GM21786 (cell line): ENCODE measurements at regions not wholly inside any gene's neighbourhood (a gene's known extent, or its start where the extent isn't known, plus 50 kb on each side); places are given as distances from the start of the nearest gene placed in this dataset.

Experiments
- ATAC-seq: cut with Tn5 transposase; IDR thresholded peaks from one replicate; pipeline ENCODE4 v1.9.1; 2021; ENCODE audit not compliant: unreplicated experiment

DNA sequence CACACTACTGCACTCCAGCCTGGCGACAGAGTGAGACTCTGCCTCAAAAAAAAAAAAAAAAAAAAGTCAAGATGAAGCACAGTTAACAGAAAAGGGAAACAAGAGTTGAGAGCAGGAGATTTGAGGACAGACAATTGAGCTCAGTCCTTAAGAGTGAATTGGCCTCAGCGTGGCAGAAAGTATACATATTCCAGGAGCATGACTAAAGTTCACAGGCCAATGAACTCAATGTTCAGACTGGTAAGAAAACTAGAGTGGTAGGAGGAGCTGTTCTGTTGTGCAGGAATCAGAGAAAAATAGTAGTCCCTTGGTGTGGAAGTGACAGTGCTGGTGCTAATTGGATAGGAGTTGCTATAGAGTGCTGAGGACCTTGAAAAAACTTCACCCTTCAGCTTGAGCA, 60.0 kb downstream of the NRN1 start:
- no peak for ATAC-seq

DNA sequence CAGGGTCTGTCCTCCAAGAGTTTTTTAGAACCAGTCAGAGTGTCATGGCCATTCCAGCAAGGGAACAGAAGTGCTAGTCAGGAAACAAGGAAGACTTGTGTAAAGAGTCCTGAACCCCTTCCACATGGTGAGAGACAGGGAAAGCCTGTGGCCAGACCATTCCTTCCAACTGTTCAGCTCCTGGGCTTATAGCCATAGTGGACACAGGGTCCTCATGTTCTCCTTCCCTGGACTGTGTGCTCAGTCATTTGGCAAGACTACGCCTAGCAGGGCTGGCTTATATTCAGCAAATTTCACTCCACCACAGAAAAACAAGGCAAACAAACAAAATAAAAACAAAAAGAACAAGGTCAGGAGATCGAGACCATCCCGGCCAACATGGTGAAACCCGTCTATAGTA, 60.5 kb downstream of the NRN1 start:
- no peak for ATAC-seq

DNA sequence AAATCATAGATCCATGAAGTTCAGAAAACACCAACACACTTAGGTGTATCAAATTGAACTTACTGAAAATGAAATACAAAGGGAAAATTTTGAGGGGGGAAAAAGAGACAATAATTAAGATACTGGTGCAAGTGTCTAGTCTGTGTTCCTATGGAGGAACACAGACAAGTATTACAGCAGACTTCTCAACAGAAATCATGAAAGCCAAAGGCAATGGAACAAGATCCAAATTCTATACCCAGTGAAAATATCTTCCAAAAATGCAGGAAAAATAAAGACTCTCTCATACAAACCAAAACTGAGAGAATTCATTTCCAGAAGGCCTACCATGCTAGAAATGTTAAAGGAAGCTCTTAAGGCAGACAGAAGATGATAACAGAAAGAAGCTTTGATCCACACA, 63.1 kb downstream of the NRN1 start:
- no peak for ATAC-seq

DNA sequence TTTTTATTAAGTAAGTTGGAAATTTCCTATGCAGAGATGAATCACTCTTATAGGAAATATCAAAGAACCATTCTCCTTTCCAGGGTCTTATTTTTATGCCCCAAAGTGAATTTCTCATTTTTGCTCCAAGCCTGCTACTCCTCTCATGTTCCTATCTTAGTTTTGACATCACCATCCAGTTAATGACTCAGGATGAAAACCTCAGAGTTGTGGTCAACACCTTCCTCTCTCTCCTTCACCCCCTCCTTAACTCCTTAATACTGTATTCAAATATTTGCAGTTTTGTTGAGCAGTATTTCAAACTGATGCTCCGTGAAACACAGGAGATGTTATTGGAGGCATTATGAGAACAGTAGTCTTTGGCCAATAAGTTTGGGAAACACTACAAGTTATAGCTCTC, 64.1 kb downstream of the NRN1 start:
- ATAC-seq = no peak

DNA sequence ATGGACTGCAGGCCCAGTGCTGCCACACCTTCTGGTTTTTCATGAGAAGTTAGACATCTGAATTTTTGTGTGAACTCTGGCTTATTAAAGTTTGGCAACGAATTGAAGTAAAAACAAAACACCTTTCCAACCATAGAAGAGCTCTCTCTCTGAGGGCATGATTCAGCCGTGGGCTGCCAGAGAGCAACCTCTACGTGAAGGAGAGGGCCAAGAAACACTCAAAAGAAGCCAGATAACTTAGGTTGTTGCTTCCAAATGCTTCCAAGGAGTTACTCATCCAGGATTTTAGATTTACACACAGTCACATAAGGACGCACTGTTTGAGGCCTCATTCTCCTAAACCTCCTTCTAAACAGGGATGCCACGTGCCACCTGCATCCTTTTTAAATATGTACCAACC, 65.5 kb downstream of the NRN1 start:
- ATAC-seq = no peak

DNA sequence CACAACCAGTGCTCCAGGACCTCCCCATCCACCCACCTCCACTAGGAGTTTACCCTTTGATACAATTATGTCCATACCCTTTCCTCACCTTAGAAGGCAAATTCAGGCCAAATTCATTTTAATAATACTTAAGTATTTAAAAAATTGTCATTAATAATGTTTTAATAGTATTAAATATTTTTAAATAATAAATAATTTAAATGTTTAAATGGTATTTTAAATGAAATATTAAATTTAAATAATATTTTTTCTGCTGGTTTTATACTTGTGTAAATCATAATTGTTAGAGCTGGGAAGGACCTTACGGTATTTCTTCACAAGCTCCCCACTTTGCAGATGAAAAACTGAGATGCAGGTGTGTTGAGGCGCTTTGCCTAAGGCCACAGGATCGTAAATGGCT, 67.8 kb downstream of the NRN1 start:
- no peak for ATAC-seq

DNA sequence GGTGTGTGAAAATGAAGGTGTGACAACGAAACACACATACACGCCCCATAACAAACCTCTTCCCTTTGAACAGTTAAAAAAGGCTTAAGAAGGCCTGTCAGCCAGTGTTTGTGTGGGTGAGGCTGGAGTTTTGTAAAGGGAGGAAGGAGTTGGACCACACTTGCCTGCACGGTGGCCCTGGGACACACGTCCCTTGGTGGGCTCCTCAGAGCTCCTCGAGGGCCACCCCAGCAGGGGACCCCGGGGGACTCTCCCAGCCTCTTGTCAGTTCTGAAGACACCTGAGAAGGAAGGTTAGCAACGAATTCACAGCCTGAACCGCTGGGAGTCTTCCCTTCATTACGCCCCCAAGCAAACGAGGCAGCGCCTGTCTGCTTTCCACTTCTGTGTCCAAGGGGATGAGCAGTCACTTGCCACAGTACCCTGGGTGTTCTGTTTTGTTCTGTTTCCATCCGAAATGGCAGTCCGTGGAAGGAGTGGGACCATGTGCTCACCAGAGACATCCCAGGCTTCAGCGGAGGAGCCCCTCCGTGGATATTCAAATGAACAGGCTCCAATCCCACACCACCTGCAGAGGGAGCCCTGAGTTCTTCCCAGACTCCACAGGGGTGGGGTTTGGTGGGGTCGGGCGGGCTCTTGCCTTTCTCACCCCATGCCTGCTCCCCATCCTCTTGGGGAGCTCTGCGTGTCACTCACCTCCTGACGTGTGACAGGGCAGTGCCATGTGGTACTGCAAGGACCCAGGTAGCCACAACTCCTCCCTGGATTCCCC, 68.6 kb downstream of the NRN1 start:
- ATAC-seq = no peak

DNA sequence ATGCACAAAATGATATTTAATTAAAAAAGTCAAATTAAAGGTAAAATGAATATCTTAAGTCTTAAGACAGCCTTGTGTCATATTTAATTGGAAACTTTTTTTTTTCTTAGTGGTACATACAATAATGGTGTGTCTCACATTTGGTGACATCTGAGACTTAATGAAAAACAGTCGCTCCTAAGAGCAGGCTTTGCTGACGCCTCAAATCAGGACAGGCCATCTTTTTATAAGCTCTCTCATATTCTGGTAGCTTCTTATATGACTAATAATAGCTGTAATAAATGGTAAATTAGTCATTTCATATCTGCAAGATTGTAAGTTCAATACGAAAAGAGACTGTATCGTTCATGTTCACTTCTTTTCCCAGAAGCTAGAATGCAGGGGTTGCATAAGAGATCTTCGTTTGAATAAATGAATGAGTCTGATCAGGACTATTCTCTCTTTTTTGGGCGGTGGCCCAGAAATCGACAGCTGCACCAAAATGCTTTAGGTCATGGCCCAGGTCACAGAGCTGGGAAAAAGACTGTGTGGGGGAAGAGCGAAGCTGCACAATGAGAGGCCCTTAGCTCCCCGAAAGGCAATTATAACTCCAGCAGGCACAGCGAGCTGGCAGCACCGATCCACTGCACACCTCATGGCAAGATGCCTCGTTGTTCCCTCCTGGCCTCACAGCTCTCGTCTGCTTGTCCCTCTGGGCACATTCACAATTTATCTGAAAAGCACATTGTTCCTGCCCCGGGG, 69.4 kb downstream of the NRN1 start:
- no peak for ATAC-seq

DNA sequence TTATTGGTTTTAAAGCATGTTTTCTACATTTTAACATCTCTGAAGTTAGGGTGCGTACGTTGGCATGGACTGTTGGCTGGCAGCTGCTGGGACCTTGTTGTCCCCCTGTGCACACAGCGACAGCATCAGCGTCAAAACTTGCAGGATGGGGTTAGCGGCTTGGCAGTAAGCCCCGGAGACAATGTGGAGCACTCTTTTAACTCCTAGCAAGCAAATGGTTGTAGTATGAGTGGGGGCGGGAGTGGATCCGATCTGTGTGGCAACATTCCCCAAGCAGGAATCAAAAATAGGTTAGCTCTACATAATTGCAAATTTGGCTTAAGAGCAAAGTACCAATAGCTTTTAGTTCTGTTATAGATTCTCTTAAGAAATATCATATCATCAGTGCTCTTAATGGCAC, 70.1 kb downstream of the NRN1 start:
- no peak for ATAC-seq

DNA sequence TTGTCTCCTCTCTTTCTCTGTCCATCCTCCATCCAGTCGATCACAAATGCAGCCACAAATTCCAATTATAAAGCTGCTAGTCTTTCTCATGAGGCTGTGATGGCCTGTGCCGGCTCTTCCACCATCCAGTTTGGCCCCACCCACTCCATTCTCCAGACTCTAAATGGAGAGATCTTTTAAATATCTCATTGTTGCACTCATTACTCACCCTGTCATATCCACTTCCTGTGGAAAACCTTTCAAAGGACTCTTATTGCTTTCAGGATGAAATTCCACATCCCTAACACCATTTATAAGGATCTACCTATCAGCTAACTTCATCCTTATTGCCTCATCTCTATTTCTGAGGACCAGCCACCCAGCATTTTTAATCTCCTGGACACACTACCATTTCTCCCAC, 70.6 kb downstream of the NRN1 start:
- ATAC-seq = no peak

DNA sequence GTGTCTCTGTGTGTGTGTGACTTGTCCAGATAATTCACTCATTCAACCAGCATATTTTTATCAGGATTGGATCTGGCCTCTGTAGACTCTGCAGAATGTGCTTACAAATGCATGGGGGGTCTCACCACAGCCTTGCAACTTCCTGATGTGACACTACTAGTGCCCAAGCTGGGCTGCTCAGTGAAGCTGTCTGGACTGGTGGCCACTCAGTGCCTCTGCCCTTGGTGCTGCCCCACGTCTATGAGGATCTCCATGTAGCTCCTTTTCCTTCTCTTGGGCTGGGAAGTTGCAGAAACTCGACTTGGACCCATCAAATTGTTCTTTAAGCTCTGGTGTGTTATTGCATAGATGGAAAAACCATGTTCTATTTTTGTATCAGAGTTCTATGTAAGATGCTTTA, 75.8 kb downstream of the NRN1 start:
- no peak for ATAC-seq

DNA sequence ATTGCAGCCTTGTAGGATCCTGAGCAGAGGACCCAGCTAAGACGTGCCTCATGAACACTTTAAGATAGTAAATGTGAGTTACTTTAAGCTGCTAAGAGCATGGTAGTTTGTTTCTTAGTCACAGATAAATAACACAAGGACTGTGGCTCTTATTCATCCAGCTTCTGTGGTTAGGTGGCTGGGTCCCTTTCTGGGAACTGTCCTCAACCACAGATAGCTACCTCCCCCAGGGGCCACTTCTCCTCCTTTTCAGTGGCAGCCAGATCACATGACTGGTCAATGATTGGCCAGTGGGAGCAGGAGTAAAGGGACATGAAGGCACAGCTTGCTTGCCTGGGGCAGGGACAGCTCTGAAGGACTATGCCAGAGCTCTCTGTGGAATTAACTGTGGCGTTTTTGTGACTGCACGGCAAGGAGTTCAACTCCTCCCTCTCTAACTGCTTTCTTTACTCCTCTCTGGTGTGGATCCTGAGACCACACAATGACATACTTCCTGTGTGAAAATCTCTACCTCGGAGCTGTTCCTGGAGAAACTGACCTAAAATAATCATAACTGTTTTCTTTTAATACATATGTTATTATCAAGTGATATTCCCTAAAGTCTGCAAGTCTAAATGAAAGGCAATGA, 76.5 kb downstream of the NRN1 start:
- no peak for ATAC-seq

DNA sequence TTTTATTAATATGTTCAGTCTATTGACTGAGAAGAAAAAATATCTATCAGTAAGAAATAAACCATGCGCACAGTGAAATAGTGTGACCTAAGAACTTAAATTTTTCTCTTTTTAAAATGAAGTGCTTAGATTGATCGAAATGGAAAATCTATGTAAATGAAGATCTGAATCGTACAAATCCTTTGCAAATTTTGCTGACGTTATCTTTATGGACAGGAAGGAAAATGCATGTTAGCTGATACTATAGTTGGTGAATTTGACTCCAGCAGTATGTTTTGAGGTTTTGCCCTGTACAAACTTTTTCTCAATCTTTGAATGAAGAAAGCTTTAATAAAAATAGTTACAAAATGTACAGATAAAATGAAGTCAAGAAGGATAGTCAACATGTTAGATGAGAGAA, 82.9 kb downstream of the NRN1 start:
- no peak for ATAC-seq

DNA sequence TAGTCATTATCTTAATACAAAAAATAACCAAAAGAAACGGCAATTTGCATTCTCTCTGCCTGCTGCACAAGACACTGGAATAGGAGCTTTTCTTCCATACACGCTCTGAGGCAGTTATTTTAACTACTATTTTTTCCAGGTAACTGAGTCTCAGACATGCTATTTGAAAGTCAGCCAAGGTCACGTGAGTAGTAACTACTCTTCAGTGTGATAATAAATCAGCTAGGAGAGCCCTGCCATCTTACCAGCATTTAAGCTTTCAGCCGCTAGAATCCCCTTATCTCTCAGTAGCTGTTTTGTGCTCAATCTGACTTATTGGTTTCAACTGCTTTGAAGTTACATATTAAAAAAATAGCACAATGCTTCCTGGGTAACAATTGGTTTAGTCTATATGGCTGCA, 84.5 kb downstream of the NRN1 start:
- ATAC-seq = no peak

DNA sequence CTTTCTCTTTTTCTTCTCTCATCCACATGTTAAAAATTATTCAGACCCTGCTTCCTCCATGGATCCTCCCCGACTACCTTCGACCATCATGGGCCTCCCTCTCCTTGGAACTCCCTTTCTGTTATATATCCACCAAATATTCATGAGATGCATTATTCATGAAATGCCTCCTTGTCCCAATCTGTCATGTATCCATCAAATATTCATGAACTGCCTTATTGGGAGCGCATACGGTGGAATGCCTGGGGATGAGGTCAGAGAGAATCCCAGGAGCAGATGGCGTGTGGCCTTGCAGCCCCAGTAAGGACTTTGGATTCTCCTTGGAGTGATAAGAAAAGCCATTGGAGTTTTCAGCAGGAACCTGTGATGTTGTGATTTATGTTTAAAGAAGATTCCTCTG, 97.0 kb downstream of the NRN1 start:
- no peak for ATAC-seq

DNA sequence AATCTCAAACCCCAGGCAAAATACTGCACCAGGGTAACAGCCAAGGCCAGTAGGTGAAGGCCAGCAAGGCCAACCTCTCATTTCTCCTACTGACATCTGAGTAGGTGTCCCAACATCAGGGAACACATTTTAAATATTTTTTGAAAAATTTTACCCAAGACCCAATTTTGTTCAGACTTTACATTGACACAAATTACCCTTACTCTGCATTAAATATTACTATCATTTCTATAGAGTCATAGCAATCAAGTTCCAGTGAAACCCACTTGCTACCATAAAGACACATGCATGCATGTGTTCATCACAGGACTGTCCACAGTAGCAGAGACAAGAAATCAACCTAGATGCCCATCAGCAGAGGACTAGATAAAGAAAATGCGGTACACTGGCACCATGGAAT, 99.9 kb downstream of the NRN1 start:
- no peak for ATAC-seq

DNA sequence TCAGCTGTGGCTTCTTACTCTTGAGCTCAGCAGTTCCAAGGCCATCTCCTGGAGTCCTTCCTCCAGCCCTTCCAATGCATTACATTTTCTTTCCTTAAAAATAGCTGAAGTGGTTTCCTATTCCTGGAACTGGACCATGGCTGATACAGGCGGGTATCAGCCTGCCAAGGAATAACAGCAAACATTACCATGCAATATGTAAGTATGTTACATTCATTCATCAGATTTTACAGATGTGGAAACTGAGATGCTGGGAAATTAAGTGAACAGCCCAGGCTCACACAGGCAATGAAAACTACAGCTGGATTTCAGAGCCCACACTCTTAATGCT, 100.4 kb downstream of the NRN1 start:
- no peak for ATAC-seq

DNA sequence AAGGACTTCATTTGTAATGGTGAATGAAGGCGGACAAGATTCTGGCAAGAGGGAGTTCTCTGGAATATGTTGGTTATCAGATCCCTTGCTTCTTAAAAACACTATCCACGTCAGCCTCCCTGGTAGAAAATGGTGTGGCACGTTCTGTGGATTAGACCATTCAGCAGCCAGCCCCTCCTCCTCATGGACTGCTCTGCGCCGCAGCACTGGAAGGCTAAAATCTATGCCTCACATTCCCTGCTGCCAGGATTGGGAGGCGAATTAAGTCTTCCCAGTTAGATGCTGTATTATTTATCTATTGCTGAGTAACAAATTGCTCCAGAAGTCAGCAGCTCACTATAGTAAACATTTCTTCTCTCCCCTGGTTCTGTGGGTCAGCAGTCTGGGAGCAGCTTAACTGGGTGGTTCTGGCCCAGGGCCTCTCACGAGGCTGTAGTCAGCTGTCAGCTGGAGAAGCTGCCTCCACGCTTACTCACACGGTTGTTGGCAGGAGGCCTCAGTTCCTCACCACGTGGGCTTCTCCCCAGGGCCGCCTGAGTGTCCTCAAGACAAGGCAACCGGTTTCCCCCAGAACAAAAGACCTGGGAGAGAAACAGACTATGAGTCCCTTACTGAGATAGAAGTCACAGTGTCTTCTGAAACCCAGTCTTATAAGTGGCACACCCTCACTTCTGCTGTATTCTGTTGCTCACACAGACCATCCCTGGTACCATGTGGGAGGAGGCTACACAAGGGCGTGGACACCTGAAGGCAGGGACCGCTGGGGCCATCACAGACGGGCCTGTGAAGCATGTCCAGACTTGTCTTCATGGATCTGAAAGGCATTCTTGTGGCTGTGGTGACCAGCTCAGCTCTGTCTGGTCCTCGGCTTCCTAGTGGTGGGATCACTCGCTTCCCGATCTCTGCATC, 101.0 kb downstream of the NRN1 start:
- ATAC-seq = no peak

DNA sequence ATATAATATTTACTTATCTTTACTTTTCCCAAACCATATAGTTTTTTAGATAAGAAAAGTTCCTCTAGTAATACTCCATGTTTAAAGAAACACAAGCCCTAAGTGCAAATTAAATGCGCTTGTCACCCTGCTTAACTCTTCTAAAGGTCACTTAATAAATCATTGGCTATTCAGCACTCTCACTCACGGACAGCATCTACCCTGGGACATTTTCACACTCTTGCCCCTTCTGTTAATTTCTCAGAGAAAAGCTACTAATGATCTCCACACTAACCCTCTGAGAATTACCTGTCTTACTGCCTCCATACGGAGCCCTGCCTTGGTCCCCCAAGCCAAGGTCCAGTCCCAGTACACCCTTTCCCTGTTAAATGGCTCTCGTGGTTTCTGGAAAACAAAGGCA, 102.2 kb downstream of the NRN1 start:
- no peak for ATAC-seq

DNA sequence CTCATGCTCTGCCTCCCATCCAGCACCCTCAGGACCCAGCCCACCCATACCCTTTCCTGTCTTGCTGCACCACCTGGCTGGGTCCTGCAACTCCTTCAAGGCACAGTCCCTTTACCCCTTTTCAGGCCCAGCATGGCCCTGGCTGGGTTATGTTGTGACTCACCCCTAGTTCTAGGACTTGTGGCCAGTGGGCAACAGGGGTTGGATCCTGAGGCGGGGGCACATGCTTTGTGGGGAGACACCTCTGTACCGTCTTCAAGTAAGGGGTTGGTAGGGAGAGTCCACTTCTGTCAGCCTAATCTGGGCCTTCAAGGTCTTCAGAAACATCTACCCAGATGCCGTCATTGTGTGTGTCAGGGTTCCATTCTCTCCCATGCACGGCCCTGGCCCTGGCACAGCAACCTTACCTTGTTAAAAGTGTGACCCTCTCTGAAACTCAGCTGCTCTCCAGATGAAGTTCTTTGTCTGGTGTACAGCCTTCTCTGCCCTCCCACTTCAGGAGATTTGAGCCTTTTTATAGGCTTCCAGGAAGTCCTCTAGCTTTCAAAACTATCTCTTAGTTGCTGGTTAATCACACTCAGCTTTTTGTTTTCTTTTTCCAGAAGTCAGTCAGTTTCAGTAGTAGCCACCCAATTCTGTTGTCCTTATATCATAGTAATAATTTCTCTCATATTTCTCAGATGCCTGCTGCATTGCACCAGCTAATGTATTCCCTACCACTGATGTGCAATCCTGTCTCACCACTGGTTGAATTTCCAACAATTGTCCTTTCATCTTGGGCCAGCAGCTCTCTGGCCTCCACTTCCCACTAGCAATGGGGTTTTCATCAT, 107.3 kb downstream of the NRN1 start:
- ATAC-seq = no peak

DNA sequence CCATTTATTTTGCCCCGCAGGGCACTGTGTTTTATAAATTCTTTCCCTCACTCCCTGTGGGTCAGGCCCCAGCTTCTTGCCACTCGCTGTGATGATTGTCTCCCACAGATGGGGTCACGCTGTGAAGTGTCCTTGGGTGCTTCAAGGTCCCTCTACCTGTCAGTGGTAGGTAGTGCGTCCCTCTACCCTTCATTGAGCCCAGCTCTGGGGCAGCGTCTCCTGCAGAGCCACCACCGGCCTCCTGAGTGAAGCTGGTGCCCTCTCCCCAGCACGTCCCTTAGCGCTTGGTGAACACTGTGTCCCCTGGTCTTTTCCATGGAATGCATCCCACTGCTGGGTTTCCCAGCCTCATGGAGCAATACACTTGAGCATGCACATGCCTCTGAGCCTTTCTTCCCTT, 108.2 kb downstream of the NRN1 start:
- no peak for ATAC-seq
